WTC11 (cell line): ENCODE measurements at regions not wholly inside any gene's neighbourhood (a gene's known extent, or its start where the extent isn't known, plus 50 kb on each side); places are given as distances from the start of the nearest gene placed in this dataset.

ENCODE experiments used
- CTCF ChIP-seq: fragments of 200-600 bp; IDR thresholded peaks from 2 replicates; pipeline ENCODE4 v1.8.0; 2022; ENCODE audit warnings: antibody characterized with exemption
- E2F1 ChIP-seq: sonication (generic); formaldehyde crosslinking; IDR thresholded peaks from 2 replicates; pipeline ENCODE4 v1.8.0; 2022; ENCODE audit warnings: mild to moderate bottlenecking, missing genetic modification reagents
- IRF2 ChIP-seq: sonication (generic); formaldehyde crosslinking; IDR thresholded peaks from 2 replicates; pipeline ENCODE4 v1.8.0; 2022; ENCODE audit warnings: low read depth, missing genetic modification reagents, borderline replicate concordance
- JUN ChIP-seq: sonication (generic); formaldehyde crosslinking; IDR thresholded peaks from 2 replicates; pipeline ENCODE4 v1.8.0; 2023; ENCODE audit warnings: mild to moderate bottlenecking, missing genetic modification reagents
- MAX ChIP-seq: sonication (generic); formaldehyde crosslinking; IDR thresholded peaks from 2 replicates; pipeline ENCODE4 v1.8.0; 2022; ENCODE audit warnings: mild to moderate bottlenecking, missing genetic modification reagents
- NFYB ChIP-seq: sonication (generic); formaldehyde crosslinking; conservative IDR thresholded peaks from 2 replicates; pipeline ENCODE4 v1.8.0; 2022; ENCODE audit warnings: low read depth, missing genetic modification reagents
- NR1H2 ChIP-seq: sonication (generic); formaldehyde crosslinking; IDR thresholded peaks from 2 replicates; pipeline ENCODE4 v1.9.0; 2021; ENCODE audit warnings: mild to moderate bottlenecking, moderate library complexity, missing genetic modification reagents
- PREB ChIP-seq: sonication (generic); formaldehyde crosslinking; IDR thresholded peaks from 2 replicates; pipeline ENCODE4 v1.8.1; 2022; ENCODE audit warnings: mild to moderate bottlenecking, missing genetic modification reagents, moderate library complexity, borderline replicate concordance
- TEAD4 ChIP-seq: sonication (generic); formaldehyde crosslinking; IDR thresholded peaks from 2 replicates; pipeline ENCODE4 v1.8.0; 2022; ENCODE audit warnings: mild to moderate bottlenecking, missing genetic modification reagents
- USF2 ChIP-seq: sonication (generic); formaldehyde crosslinking; IDR thresholded peaks from 2 replicates; pipeline ENCODE4 v1.8.1; 2023; ENCODE audit warnings: mild to moderate bottlenecking, missing genetic modification reagents, moderate library complexity
- ZBTB21 ChIP-seq: sonication (generic); formaldehyde crosslinking; IDR thresholded peaks from 2 replicates; pipeline ENCODE4 v1.8.1; 2023; ENCODE audit warnings: mild to moderate bottlenecking, missing genetic modification reagents, borderline replicate concordance
- ZNF138 ChIP-seq: sonication (generic); formaldehyde crosslinking; conservative IDR thresholded peaks from 2 replicates; pipeline ENCODE4 v1.8.1; 2022; ENCODE audit warnings: mild to moderate bottlenecking, moderate library complexity, missing genetic modification reagents
- ZNF263 ChIP-seq: sonication (generic); formaldehyde crosslinking; IDR thresholded peaks from 2 replicates; pipeline ENCODE4 v1.8.1; 2022; ENCODE audit warnings: low read depth, mild to moderate bottlenecking, moderate library complexity, missing genetic modification reagents
- ZNF423 ChIP-seq: fragments of 250-450 bp; sonication (Bioruptor Pico); IDR thresholded peaks from 2 replicates; pipeline ENCODE4 v2.1.2; 2022; ENCODE audit warnings: mild to moderate bottlenecking, moderate library complexity

- TF ChIP-seq NFYB (CRISPR knock-in tag) (no peak), CTCF (no peak), ZBTB21 (CRISPR knock-in tag) (no peak), NR1H2 (CRISPR knock-in tag) (no peak), ZNF423 (CRISPR knock-in tag) (no peak), ZNF138 (no peak), ZNF263 (no peak), USF2 (CRISPR knock-in tag) (no peak), E2F1 (CRISPR knock-in tag) (no peak), TEAD4 (CRISPR knock-in tag) (no peak), MAX (CRISPR knock-in tag) (no peak), JUN (CRISPR knock-in tag) (no peak), IRF2 (no peak), PREB (CRISPR knock-in tag) (no peak)
Observed at GRCh38 chr2:236337465-236338325, 73.5 kb upstream of the ASB18 start.
